NCI-H510A (cell line): ENCODE measurements at regions not wholly inside any gene's neighbourhood (a gene's known extent, or its start where the extent isn't known, plus 50 kb on each side); places are given as distances from the start of the nearest gene placed in this dataset.

Experiments used
- DNase-seq: peaks from one replicate; lab custom pipeline; 2025; lab: John Stamatoyannopoulos, UW

DNA sequence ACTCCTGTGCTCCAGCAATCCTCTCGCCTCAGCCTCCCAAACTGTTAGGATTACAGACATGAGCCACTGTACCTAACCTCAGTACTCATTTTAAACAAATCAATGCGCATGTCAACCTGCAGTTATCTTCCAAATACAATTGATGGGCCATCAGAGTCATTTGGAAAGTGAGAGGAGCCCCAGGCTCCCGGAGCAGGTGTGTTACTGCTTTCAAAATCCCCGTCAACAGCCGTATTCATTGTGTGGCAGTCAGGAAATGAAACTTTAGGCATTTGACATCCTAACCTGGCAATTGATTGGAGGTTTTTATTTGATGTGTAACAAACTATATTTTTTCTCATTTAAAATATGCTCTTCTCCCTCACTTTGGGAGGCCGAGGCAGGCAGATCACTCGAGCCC, 623.6 kb upstream of the TENM3 start:
- DNase-seq, result no peak

DNA sequence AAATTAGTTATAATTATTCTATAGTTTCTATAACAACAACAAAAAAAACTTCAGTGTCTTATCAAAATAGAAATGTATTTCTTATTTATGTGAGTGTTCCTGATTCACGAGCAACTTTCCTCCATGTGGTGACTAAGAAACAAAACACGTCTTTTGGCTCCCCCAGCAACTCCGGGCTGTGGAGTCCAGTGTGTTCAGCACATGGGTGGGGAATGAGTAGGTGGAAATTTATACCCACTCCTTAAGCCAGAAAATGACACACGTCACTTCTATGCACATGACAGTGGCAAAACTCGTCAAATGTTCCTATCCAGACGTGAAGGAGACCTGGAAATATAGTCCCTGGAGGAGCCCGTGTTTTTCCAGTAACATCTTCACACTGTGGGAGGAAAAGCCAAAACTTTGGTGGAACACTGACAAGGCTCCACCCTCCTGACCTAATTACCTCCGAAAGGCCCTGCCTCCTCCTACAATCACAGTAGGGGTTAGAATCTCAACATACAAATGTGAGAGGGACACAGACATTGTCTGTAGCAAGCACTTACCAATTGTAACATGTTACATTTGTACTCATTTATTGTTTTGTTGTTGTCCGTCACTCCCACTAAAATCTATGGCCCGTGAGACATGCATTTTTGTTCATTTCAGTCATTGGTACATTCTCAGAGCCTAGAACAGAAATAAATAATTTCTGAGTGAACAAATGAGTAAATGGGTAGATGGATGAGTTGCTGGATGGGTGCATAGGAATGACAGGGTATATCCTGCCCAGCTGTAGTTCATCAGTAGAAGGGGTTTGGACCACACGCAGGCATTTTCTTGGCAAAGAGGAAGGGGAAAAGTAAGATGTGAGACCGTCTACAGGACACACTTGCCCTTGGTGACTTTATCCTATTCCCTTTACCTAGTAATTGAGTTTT, 605.8 kb upstream of the TENM3 start:
- DNase-seq, result no peak

DNA sequence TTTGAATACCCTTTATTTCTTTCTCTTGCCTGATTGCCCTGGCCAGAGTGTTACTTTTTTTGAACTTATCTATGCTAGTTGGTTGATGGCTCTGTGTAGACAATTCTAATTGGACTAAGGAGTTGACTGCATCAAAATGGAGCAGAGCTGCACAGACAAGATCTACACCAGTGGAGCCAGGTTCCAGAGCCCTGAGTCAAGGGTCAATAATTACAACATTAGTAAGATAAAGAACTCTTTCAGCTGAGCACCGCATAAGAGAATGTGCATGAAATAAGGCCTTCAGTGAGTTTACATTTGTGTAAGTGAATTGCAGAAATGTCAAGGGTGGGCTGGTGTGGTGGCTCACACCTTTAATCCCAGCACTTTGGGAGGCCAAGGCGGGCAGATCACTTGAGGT, 599.7 kb upstream of the TENM3 start:
- no peak for DNase-seq

DNA sequence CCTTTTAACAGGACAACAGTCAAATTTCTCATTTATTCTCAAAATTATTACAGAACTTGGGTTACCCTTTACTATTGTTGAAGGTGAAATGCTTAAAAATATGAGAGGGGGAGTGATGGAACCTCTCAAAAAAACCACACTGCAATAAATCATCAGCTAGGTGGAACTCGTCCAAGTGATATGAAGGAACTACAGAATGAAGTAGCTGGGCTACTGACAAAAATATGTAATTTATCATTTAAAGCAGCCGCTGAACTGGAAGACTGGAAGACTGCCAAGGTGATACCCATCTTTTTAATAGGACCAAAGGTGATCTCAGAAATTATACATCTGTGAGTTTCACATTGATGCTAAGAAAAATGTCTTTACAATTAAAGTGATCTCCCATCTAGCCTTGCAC, 597.7 kb upstream of the TENM3 start:
- no peak for DNase-seq

GRCh38 chr4:181646864-181647263, 596.3 kb upstream of the TENM3 start:
- no peak for DNase-seq

GRCh38 chr4:181647396-181648147, 595.6 kb upstream of the TENM3 start:
- no peak for DNase-seq

DNA sequence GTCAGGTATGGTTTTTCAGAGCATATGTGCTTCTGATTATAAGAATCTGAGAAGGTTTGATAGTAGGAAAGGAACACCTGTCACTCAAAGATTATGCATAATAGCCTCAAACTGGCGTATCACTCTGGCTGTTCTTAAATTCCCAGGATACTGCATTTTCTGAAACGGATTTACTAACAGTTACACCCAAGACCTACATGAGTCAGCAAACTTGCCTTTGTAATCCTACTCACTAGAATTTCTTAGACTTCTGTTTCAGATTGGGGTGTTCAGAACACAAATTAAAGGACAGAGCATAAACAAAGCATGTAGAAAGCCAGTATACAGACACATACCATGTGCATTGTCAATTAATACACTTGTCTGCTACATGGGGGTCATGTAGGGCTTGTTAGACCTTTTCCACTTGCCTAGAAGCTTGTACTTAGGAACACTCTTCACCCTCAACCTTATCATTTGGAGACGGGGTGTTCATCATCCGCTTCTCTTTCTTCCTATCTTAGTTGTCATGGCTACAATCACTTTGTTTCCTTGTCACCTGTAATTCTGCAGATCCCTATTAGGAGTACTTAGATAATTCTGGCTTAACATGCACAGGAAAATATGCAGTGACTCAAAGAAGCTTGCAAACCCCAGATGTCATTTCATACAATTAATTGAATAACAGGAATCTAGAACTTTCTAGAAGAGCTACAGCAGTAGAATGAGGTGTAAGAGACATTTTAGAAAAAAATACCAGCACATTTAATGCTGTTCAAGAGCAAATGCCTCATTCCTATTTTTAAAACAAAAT, 593.0 kb upstream of the TENM3 start:
- no peak for DNase-seq

- DNase-seq, result no peak
These were observed 586.5 kb upstream of the TENM3 start for GRCh38 chr4:181656748-181657147.

DNA sequence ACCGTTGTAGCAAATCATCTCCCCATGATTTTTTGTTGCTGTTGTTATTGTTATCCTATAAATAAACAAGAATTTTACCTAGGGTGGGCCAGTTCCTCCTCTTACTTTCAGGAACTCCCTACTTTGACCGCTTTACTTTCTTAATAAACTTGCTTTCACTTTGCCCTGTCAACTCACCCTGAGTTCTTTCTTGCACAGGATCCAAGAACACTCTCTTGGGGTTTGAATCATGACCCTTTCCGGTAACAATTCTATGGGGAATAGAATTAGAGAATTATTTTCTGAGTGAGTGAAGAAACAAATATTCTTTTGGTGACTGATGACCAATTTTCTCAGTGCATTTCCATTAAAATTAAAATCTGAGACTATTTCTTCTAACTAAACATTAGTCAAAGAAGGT, 584.0 kb upstream of the TENM3 start:
- DNase-seq, result no peak

DNA sequence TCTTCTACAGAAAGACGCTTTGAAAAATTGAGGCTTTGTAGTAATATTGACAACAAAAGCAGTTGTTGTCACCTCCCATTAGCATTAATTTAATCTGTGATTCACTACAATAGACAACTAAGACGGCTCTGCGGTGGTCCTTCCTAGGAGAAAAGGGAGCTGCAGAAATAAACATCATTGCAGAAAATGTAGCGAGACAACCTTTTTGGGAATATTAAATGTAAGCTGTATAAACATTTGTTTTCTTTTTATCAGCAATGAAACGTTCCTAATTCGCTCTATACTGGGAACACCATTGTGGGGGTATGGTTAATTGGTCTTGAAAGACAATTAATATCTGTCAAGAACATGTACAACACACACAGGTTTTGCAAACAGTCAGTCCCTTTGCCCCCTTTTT, 583.3 kb upstream of the TENM3 start:
- DNase-seq, result no peak

DNA sequence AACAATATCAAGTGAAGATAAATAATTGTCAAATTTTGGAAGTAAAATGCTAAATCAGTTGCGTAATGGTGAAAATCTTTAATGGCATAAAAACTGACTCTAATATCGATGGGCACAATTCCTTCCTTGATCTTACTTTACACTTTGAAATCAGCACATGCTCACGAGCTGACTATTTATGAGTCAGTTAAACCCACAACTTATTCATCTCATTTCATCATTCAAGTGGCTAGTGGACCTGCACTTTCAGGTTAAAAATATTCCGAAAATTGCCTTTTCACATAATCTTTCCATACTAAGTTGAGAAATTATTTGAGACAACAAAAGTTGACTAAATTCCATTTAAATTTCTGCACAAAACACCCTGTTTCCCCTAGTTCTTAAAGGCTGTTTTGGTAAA, 582.1 kb upstream of the TENM3 start:
- DNase-seq, result no peak

DNA sequence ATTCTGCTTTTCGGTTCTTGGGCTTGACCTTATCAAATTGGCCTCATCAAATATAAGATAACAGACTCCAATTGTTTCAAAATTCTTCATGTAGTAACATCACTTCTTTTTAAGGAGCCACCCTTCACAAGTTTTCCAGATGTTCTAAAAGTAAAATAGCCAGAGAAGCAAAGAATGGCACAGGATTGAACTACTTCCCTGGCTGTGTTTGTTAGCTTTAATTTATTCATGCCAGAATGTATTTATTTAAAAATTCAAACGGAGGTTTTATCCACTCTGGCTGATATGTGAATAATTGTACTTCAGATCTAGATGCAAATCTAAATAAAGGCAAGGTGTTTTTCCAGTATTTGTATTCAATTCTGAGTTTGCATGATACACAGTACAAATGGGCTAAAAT, 581.3 kb upstream of the TENM3 start:
- DNase-seq, result no peak

DNA sequence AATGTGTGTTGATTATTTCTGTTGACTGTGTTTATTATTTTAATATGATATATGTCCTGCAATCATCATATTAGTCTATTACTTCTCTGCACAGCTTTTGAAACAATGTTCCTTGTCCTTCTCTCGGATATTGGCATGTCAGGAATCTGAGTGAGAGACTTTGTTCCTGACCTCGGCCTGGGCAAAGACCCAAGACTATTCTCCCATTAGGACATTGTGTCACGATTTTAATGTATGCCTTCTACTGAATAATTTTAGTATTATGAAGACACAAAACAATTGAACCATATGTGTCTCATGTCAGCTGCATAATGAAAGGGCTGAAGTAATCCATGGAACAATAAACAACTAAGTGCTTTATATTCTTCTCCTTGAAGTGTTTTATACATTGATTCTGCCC, 580.8 kb upstream of the TENM3 start:
- no peak for DNase-seq

DNA sequence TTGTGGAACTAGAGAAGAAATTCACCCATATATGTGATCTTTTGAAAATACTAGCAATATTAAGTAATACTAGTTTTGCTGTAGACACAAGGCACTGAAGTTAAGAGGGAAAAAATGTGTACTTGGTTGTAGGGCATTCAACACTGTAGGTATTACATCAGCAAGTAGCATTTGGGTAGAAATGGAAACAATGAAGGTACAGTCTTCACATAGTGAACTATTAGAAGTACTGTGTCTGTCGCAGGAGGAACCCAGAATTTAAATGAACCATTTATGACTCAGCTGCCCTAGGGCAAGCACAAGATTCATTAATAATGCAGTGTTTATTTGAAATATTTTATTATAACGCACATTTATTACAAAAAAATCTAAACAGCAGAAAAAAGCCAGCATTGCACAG, 572.7 kb upstream of the TENM3 start:
- DNase-seq, result no peak

DNA sequence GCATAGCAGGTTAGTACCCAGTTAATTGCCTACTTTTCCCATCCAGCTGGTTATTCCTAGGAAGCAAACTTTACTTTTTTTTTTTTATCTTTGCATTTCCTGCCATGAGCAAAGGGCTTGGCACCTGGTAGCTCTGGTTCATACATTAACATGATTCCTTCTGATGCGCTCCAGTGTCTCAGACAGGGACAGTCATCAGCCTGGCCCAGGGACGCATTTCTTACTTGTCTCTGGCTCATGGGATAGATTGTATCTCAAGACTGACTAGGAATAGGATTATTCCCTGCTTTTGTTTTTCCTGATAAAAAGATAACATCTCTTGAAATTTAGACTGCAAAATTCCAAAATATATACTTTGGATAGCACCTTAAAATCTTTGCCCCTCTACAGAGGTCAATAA, 571.5 kb upstream of the TENM3 start:
- DNase-seq, result no peak

GRCh38 chr4:181672751-181673150, 570.5 kb upstream of the TENM3 start:
- no peak for DNase-seq

DNA sequence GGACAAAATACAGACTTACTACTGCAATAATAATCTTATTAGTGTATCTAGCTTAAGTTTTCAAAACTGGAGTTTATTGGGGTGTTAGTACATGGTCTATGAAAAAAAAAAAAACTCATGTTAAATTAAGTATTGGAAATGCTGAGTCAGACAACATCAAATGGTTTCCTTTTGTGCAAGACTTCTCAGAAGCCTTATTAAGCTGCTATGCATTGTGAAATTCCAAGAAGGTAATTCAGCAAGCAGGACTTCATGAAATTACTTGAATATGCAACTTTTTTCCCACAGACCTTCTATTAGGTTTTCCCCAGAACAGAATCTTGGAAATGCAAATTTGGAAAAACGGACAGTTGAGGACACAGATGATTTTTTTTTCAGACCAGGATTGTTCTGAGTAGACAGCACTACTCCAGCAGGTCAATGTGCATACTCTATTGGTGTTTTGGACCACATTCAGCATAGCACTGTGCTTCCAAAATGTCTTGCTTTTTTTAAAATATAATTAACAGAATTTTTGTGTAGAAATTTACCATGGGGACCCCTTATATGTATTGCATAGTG, 568.8 kb upstream of the TENM3 start:
- no peak for DNase-seq

DNA sequence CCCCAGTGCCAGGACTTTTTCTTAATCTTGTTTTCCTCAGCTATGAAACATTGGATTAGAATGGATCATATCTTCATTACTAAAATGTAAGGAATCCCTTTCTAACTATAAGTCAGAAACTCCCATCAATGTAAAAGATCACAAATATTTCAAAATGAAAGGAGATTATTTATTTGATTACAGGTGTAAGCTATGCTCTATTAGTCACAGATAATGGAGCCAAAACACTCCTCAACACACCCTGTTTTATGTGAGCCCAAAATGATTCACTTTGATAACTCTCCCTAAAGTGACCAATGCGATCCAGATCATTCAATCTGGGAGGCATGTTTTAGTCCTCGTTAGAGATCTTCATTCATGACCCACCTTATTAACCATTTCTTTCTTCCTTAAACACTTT, 566.7 kb upstream of the TENM3 start:
- no peak for DNase-seq

DNA sequence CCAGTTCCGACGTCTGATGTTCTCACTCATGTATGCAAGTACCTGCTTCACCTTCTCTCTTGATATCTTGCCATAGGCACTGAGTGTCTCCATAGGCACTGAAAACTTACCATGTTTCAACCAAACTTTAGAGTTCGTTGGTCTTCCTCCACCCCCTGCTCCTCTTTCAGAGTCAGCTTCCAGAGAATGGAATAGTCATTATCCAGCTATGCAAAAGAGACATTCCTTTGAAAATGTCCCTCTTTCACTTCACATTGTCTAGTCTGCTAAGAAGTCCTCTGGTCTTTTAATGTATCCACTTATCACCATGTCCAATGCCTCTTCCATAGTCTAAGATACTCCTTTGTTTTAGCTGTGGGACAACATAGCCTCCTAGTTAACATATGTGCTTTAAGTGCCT, 566.0 kb upstream of the TENM3 start:
- DNase-seq, result no peak

GRCh38 chr4:181677621-181678020, 565.6 kb upstream of the TENM3 start:
- no peak for DNase-seq

GRCh38 chr4:181679754-181680153, 563.4 kb upstream of the TENM3 start:
- DNase-seq, result no peak

DNA sequence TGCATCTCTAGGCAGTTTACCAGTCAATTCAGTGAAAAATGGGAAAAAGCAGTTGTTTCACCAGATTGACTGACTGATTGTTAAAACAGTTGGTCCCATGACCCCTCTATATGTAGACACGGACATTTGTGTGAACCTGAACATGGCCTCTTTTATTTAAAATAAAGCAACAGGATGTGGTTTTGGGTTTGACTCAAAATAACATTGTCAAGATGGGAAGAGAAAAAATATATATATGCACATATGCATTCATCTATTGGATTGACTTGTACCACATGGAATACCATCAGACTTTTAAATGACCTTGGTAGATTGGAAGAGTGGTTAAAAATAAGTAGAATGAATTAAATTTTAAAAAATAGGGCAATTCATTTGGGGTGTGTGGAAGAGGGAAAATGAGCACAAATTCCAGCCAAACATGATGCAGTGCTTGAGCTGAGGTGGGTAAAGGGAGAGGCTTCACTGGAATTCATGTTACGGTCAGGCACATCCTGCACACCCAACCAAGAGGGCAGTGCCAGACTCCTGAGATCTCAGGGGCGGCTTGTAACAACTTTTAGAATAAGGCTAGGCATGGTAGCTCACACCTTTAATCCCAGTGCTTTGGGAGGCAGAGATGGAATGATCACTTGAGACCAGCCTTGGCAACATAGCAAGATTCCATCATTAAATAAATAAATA, 560.7 kb upstream of the TENM3 start:
- no peak for DNase-seq
